ENCODE measurements at regions not wholly inside any gene's neighbourhood (a gene's known extent, or its start where the extent isn't known, plus 50 kb on each side); places are given as distances from the start of the nearest gene placed in this dataset.

GRCh38 chr2:160568856-160569255 lies 75.2 kb upstream of the RBMS1 start:
- TF ChIP-seq CTCF (conservative IDR thresholded peaks at IDR 0.05; ENCODE audit: low read depth, low read length) (no peak), EZH2 (IDR thresholded peaks at IDR 0.05; ENCODE audit: borderline replicate concordance, low read depth, low read length, poor library complexity, severe bottlenecking) (no peak)
